NCI-H2227 (cell line): ENCODE measurements at regions not wholly inside any gene's neighbourhood (a gene's known extent, or its start where the extent isn't known, plus 50 kb on each side); places are given as distances from the start of the nearest gene placed in this dataset.

Experiments used
- DNase-seq: peaks from one replicate; lab custom pipeline; 2025; ENCODE audit not compliant: unreplicated experiment; lab: John Stamatoyannopoulos, UW

- DNase-seq: no peak
Measured at GRCh38 chr2:128623776-128624761, 305.4 kb upstream of the HS6ST1 start.

GRCh38 chr2:128624956-128625355 lies 306.3 kb upstream of the HS6ST1 start:
- no peak for DNase-seq

GRCh38 chr2:128625421-128625820 lies 306.8 kb upstream of the HS6ST1 start:
- DNase-seq: no peak

GRCh38 chr2:128625963-128626759 lies 307.5 kb upstream of the HS6ST1 start:
- DNase-seq: no peak

- no peak for DNase-seq
Measured at GRCh38 chr2:128626760-128627511, 308.3 kb upstream of the HS6ST1 start.

- DNase-seq: no peak
Measured at GRCh38 chr2:128628206-128628605, 309.5 kb upstream of the HS6ST1 start.

GRCh38 chr2:128628996-128629395 lies 310.3 kb upstream of the HS6ST1 start:
- DNase-seq: no peak

- DNase-seq: no peak
Measured at GRCh38 chr2:128630974-128631697, 312.5 kb upstream of the HS6ST1 start.

- no peak for DNase-seq
Measured at GRCh38 chr2:128631698-128632500, 313.2 kb upstream of the HS6ST1 start.

GRCh38 chr2:128632501-128632800 lies 313.8 kb upstream of the HS6ST1 start:
- no peak for DNase-seq

- no peak for DNase-seq
Measured at GRCh38 chr2:128633501-128633900, 314.8 kb upstream of the HS6ST1 start.

- no peak for DNase-seq
Measured at GRCh38 chr2:128635361-128635900, 316.8 kb upstream of the HS6ST1 start.

GRCh38 chr2:128636802-128637147 lies 318.1 kb upstream of the HS6ST1 start:
- no peak for DNase-seq

GRCh38 chr2:128637481-128638155 lies 318.9 kb upstream of the HS6ST1 start:
- DNase-seq: no peak

- DNase-seq: no peak
Measured at GRCh38 chr2:128638341-128639119, 319.9 kb upstream of the HS6ST1 start.

- DNase-seq: no peak
Measured at GRCh38 chr2:128639120-128639477, 320.4 kb upstream of the HS6ST1 start.

GRCh38 chr2:128639693-128640092 lies 321.0 kb upstream of the HS6ST1 start:
- DNase-seq: no peak

- DNase-seq: no peak
Measured at GRCh38 chr2:128640166-128640844, 321.6 kb upstream of the HS6ST1 start.
